ENCODE measurements at regions not wholly inside any gene's neighbourhood (a gene's known extent, or its start where the extent isn't known, plus 50 kb on each side); places are given as distances from the start of the nearest gene placed in this dataset.
"Not testable (repeated sequence)": the region's sequence is repeated elsewhere in the genome, so short reads cannot be mapped to it uniquely, and the experiment has no call there.

DNA sequence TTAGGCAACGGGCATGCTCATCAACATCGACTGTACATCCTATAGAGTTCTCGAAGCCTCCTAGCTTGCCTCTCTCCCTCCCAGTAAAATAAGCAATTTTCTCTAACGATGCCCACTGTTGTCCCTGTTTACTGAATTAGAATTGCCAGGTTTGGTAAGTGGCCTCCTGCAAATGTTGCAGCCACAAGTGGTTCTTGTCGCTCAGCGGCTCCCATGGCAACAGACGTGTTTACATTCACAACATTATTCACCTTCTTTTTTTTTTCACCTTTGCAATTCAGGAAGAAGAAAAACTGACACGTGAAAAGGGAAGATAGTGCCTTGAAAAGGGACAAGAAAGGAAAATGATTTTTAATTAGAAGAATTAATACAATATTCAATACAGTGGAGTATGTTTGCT, 100.9 kb upstream of the PKP2 start:
- no peaks in the 10 kb centered on the region for H3K36me3 Mint-ChIP-seq (ENCODE audit: low read depth)
- no peak for DNase-seq (ENCODE audit: low spot score)
- H3K27me3 Mint-ChIP-seq (ENCODE audit: insufficient read depth) = peaks cover 2% of the 10 kb centered on the region
- H3K4me3 Mint-ChIP-seq = no peak overlapping the region
- intact Hi-C loops (cut with micrococcal nuclease) = no loop called here
- H3K9me3 Mint-ChIP-seq = peaks cover 5% of the 10 kb centered on the region
- H3K4me1 Mint-ChIP-seq (ENCODE audit: low read depth) = no peaks in the 10 kb centered on the region
- no peak overlapping the region for H3K27ac Mint-ChIP-seq

DNA sequence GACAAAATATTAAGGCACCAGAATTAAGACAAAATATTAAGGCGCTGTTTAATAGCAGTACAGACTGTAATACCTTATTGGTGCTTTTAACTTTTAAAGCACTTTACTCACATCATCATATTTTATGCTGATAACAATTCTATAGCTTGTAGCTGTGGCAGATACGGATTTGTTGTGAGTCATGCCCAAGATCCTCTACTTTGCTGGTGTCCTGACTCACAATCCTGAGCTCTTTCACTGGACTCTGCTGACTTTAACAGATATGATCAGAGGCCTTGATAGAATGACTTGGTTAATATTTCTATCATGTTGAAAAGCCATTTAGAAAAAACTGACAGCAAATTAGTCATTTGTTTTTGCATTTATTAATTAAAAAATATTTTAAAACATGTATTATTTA, 99.0 kb upstream of the PKP2 start:
- intact Hi-C loops (cut with micrococcal nuclease) = no loop called here
- Mint-ChIP-seq H3K4me3 (no peak overlapping the region), H3K36me3 (ENCODE audit: low read depth) (no peaks in the 10 kb centered on the region), H3K27ac (no peak overlapping the region), H3K9me3 (no peaks in the 10 kb centered on the region), H3K27me3 (ENCODE audit: insufficient read depth) (peaks cover 2% of the 10 kb centered on the region), H3K4me1 (ENCODE audit: low read depth) (no peaks in the 10 kb centered on the region)
- no peak for DNase-seq (ENCODE audit: low spot score)

DNA sequence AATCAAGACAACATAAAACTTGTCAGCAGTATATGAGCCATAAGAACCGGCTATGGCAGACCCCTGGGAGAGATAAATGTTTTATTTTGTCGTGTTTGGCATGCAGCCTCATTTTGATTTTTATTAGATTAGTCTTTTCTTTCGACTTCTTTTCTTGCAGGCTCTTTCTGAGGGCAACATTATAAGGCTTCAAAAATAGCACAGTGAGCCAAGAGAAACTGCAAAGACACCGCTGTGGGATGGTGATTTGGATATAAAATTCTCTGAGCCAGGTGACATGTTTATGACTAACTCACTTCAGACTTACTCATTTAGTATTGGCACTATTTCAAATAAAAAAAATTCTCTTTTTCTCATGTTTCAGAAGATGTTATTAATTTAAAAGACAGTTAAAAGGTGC, 96.8 kb upstream of the PKP2 start:
- Mint-ChIP-seq H3K27me3 (ENCODE audit: insufficient read depth) (peaks cover 2% of the 10 kb centered on the region), H3K4me1 (ENCODE audit: low read depth) (no peaks in the 10 kb centered on the region), H3K4me3 (no peak overlapping the region), H3K36me3 (ENCODE audit: low read depth) (no peaks in the 10 kb centered on the region), H3K27ac (no peak overlapping the region), H3K9me3 (no peaks in the 10 kb centered on the region)
- DNase-seq (ENCODE audit: low spot score) = no peak
- intact Hi-C loops (cut with micrococcal nuclease) = no loop called here

DNA sequence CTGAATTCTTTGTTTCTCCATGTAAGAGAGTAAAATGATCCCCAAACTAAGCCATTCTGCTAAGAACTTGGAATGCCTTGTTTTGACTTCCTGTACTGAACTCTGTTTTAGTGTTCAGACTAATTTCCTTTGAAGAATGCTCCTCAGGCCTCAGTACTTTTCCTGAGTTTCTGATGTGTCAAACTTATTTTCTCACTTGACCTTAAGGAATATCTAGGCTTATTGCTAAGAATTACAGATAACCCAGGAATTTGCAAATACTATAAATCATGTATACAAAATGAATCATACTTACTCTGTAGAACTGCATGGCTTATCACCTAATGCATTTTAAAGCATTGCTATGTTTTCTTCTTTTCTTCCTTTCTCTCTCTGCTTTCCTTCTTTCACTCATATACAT, 93.1 kb upstream of the PKP2 start:
- intact Hi-C loops (cut with micrococcal nuclease) = no loop called here

DNA sequence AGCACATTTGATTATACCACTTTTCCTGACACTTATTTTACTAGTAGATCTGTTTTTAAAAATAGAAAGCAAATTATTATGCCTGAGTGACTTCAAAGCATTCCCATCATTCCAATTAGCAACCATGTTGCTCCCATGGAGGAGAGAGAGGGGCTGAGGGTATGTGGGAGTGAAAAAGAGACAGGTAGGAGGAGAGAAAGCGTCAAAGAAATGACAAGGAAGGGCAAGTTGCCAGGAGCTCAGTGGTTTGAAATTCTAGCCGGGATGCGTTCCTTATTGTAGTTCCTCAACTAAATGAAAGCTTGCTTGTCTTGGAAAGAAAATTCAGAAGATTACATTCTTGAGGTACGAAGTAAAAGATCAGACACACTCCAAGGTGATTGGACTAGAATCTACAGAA, 92.4 kb upstream of the PKP2 start:
- Mint-ChIP-seq H3K4me3 (no peak overlapping the region), H3K27ac (no peak overlapping the region), H3K4me1 (ENCODE audit: low read depth) (no peaks in the 10 kb centered on the region), H3K27me3 (ENCODE audit: insufficient read depth) (peaks cover 1% of the 10 kb centered on the region), H3K36me3 (ENCODE audit: low read depth) (no peaks in the 10 kb centered on the region), H3K9me3 (no peaks in the 10 kb centered on the region)
- intact Hi-C loops (cut with micrococcal nuclease) = no loop called here
- no peak for DNase-seq (ENCODE audit: low spot score)

More for the DNA sequence above, 93.1 kb upstream of the PKP2 start:
- Mint-ChIP-seq H3K4me3 (no peak overlapping the region), H3K27me3 (ENCODE audit: insufficient read depth) (no peaks in the 10 kb centered on the region), H3K36me3 (ENCODE audit: low read depth) (no peaks in the 10 kb centered on the region), H3K9me3 (no peaks in the 10 kb centered on the region), H3K27ac (no peak overlapping the region), H3K4me1 (ENCODE audit: low read depth) (no peaks in the 10 kb centered on the region)
- no peak for DNase-seq (ENCODE audit: low spot score)

DNA sequence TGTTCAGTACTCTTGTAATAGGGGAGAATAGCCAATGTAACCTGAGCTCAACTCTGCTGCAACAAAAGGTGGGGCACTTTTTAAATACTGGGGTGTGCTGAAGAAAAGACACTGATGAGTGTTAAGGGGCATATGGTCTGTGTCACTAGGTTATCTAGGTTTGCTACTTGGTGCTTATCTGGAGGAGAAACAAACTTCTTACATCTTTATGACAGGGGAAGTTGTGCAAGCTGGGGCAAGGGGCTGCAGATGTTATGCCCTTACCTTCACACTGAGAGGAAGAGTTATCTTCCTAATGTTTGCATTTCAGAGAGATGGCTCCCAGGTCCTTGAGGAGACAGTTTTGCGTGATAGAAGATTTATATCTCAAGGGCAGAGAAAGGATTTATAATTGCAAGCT, 90.9 kb upstream of the PKP2 start:
- Mint-ChIP-seq H3K36me3 (ENCODE audit: low read depth) (no peaks in the 10 kb centered on the region), H3K4me1 (ENCODE audit: low read depth) (no peaks in the 10 kb centered on the region), H3K27me3 (ENCODE audit: insufficient read depth) (peaks cover 2% of the 10 kb centered on the region), H3K4me3 (no peak overlapping the region), H3K9me3 (no peaks in the 10 kb centered on the region), H3K27ac (no peak overlapping the region)
- intact Hi-C loops (cut with micrococcal nuclease) = no loop called here
- no peak for DNase-seq (ENCODE audit: low spot score)

DNA sequence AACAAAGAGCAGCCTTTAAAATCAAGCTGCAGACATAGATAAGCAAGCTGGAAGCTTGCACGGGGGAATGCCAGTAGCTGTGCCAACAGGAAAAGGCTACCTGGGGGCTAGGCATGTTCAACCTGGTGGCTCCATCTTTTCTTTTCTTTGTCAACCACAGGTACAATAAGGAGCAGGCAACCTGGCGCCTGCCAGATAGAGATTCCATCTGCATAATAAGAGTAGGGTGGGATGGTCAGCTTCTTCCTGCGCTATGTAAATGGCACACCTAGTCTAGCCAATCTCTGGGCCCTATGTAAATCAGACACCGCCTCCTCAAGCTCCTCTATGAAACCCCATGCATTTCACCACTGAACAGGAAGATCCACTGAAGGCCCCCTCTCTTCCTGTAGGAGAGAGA, 87.4 kb upstream of the PKP2 start:
- no peak for DNase-seq (ENCODE audit: low spot score)
- Mint-ChIP-seq H3K27ac (no peak overlapping the region), H3K4me1 (ENCODE audit: low read depth) (no peaks in the 10 kb centered on the region), H3K4me3 (no peak overlapping the region), H3K9me3 (no peaks in the 10 kb centered on the region), H3K36me3 (ENCODE audit: low read depth) (no peaks in the 10 kb centered on the region), H3K27me3 (ENCODE audit: insufficient read depth) (peaks cover 2% of the 10 kb centered on the region)
- intact Hi-C loops (cut with micrococcal nuclease) = no loop called here

DNA sequence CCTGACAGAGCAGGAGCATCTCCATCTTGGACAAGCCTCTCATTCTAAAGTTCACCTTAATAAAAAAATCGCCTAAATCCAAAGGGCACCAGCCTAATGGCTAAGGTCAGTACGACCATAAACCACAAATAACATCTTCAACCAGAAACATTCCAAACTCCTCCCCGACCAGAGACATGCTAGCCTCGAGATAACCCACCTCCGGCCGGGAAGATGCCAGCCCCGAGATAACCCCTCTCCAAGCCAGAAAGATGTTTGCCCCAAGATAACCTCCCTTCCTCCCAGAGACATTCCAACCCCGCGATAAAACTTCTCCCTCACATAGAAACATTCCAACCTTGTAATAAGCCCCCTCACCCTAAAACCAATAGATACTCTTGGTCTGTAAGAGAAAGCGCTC, 86.8 kb upstream of the PKP2 start:
- Mint-ChIP-seq H3K4me1 (ENCODE audit: low read depth) (no peaks in the 10 kb centered on the region), H3K27ac (no peak overlapping the region)

DNA sequence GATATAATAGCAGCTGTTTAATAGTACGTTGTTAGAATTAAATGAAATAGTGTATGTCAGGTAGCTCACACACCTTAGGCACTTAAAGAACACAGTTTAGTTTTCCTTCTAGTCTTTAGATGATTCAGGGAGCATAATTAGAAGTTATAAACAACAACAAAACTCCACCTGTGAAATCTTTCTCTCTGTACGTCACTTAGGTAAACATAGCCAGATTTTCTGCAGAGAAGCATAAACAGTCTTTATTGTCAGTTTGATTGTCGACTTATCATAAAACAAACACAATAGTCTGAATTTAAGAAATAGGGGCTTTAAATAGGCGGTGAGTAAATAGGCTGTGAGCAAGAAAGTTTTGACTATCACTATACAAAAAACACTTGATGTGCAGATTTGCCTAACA, 84.6 kb upstream of the PKP2 start:
- no peaks in the 10 kb centered on the region for H3K4me1 Mint-ChIP-seq (ENCODE audit: low read depth)
- intact Hi-C loops (cut with micrococcal nuclease) = no loop called here
- no peak overlapping the region for H3K4me3 Mint-ChIP-seq
- H3K27ac Mint-ChIP-seq = no peak overlapping the region
- no peaks in the 10 kb centered on the region for H3K36me3 Mint-ChIP-seq (ENCODE audit: low read depth)
- DNase-seq (ENCODE audit: low spot score) = no peak
- no peaks in the 10 kb centered on the region for H3K9me3 Mint-ChIP-seq
- peaks cover 2% of the 10 kb centered on the region for H3K27me3 Mint-ChIP-seq (ENCODE audit: insufficient read depth)

More for the DNA sequence above, 86.8 kb upstream of the PKP2 start:
- peaks cover 2% of the 10 kb centered on the region for H3K27me3 Mint-ChIP-seq (ENCODE audit: insufficient read depth)
- no peak overlapping the region for H3K4me3 Mint-ChIP-seq
- no peak for DNase-seq (ENCODE audit: low spot score)
- H3K9me3 Mint-ChIP-seq = no peaks in the 10 kb centered on the region
- no peaks in the 10 kb centered on the region for H3K36me3 Mint-ChIP-seq (ENCODE audit: low read depth)
- intact Hi-C loops (cut with micrococcal nuclease) = no loop called here

DNA sequence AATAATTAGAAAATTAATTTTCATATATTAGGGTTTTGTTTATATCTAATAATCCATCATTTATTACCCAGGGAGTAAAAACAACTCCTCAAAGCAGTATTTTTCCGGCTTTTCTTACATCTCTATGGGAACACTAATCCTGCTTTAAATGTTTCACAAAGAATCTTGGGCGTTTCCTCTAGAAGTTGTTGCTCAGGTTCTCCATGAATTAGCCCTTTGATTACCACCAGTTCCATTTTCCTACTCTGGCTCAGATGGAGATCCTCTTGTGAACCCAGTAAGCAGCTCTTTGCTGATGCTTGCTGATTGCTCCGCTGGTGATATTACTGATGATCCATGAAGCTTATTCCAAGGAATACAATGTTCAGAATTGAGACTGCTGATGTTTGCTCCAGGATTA, 78.5 kb upstream of the PKP2 start:
- Mint-ChIP-seq H3K36me3 (ENCODE audit: low read depth) (no peaks in the 10 kb centered on the region), H3K9me3 (no peaks in the 10 kb centered on the region), H3K4me1 (ENCODE audit: low read depth) (no peaks in the 10 kb centered on the region), H3K27ac (no peak overlapping the region), H3K27me3 (ENCODE audit: insufficient read depth) (no peaks in the 10 kb centered on the region), H3K4me3 (no peak overlapping the region)
- no peak for DNase-seq (ENCODE audit: low spot score)
- intact Hi-C loops (cut with micrococcal nuclease) = no loop called here

DNA sequence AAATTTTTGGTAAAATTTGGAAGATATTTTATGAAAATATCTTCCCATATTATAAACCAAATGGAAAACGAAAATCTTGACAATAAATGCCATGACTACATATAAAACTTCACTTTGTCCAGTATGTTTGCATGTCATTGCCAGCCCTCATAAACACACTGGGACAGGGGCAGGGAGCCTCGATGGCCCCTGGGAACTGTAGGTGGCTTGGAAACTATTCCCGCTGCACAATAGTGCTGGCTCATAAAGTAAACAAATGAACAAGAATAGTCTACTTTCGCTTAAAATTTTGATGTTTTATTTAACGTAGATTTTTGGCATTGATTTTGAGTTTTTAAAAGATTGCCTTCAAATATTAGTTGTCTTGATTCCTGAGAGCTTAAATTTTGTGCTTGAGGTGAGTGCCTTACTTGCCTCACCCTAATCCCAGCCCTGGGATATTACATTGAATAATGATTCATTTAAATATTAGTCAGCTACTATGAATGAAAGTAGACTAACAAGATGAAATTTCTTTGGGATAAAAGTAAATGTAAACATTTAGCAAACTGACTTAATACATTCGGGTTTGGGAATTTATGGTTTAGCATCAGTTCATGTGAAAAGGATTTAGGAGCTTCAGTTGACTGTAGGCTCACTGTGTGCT, 74.0 kb upstream of the PKP2 start:
- intact Hi-C loops (cut with micrococcal nuclease) = no loop called here
- no peak for DNase-seq (ENCODE audit: low spot score)
- Mint-ChIP-seq H3K9me3 (no peaks in the 10 kb centered on the region), H3K27ac (no peak overlapping the region), H3K4me3 (no peak overlapping the region), H3K27me3 (ENCODE audit: insufficient read depth) (no peaks in the 10 kb centered on the region), H3K36me3 (ENCODE audit: low read depth) (no peaks in the 10 kb centered on the region), H3K4me1 (ENCODE audit: low read depth) (no peaks in the 10 kb centered on the region)

DNA sequence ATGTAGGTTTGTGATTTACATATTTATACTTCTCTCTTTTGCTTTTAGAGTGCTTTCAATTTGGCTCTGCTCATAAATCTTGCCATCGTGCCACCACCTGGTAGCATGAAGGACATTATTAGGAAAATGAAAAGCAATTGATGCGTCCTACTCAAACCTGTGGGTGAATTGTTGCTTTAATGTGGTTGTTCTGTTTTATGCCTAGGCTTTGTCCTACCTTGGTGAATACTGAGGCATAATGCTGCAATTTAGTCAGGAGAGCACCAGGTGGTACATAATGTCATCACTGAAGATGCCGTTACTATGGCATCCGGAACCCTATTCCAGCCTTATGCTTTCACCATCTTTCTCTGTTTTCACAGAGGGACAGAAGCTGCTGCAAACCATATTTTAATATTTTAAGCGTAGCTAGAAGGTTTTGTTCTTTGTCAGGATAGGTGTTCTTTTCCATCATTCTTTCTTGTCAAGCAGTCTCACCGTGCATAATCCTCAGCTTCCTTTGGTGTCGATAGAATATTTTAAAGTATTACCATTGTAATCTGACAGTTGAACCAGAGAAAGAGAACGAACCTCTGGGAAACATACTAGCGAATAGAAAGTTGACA, 68.5 kb upstream of the PKP2 start:
- Mint-ChIP-seq H3K27ac (no peak overlapping the region), H3K4me3 (no peak overlapping the region), H3K9me3 (no peaks in the 10 kb centered on the region), H3K4me1 (ENCODE audit: low read depth) (no peaks in the 10 kb centered on the region), H3K36me3 (ENCODE audit: low read depth) (no peaks in the 10 kb centered on the region), H3K27me3 (ENCODE audit: insufficient read depth) (no peaks in the 10 kb centered on the region)
- no peak for DNase-seq (ENCODE audit: low spot score)
- intact Hi-C loops (cut with micrococcal nuclease) = no loop called here

DNA sequence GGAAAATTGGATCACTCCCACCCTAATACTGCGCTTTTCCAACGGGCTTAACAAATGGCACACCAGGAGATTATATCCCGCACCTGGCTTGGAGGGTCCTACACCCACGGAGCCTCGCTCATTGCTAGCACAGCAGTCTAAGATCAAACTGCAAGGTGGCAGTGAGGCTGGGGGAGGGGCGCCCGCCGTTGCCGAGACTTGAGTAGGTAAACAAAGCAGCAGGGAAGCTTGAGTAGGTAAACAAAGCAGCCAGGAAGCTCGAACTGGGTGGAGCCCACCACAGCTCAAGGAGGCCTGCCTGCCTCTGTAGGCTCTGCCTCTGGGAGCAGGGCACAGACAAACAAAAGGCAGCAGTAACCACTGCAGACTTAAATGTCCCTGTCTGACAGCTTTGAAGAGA, 59.8 kb upstream of the PKP2 start:
- H3K36me3 Mint-ChIP-seq (ENCODE audit: low read depth); H3K4me3 Mint-ChIP-seq; intact Hi-C loops (cut with micrococcal nuclease); H3K4me1 Mint-ChIP-seq (ENCODE audit: low read depth); H3K27me3 Mint-ChIP-seq (ENCODE audit: insufficient read depth); H3K9me3 Mint-ChIP-seq; DNase-seq (ENCODE audit: low spot score); H3K27ac Mint-ChIP-seq: not testable (repeated sequence)

DNA sequence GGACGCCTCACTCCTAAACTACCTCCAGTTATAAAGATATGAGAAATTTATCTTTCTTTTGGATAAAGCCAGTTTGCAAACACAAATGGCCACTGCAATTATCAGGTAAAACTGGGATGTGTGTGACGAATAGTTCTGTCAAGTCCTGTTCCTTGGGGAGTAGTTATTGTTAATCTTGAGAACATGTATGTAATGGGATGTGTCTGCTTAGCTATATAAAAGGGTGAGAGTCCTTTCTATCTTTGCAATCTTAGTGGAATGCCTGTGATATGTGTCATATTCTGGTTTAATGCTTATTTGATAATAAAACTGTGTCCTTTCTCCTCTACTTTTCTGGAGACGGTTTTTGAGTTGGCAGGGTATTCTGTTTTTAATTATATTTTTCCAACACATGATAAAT, 56.1 kb upstream of the PKP2 start:
- H3K4me3 Mint-ChIP-seq = no peak overlapping the region
- intact Hi-C loops (cut with micrococcal nuclease) = no loop called here

More for the DNA sequence above, 56.1 kb upstream of the PKP2 start:
- Mint-ChIP-seq H3K4me1 (ENCODE audit: low read depth) (no peaks in the 10 kb centered on the region), H3K27me3 (ENCODE audit: insufficient read depth) (no peaks in the 10 kb centered on the region), H3K27ac (no peak overlapping the region), H3K9me3 (no peaks in the 10 kb centered on the region), H3K36me3 (ENCODE audit: low read depth) (no peaks in the 10 kb centered on the region)
- no peak for DNase-seq (ENCODE audit: low spot score)

Measured in activated T-helper 1 cell treated with anti-CD3 and anti-CD28 coated beads, Interleukin-12 subunit alpha, Interleukin-12 subunit beta, Interleukin-2, Interleukin-4 antibody, amounts not matched to agents 30 ng/mL and 10 ng/mL and 1 ng/mL, durations not matched to agents 14 hours and 24 hours and 36 hours (primary cell).